H9 (cell line): ENCODE measurements at regions not wholly inside any gene's neighbourhood (a gene's known extent, or its start where the extent isn't known, plus 50 kb on each side); places are given as distances from the start of the nearest gene placed in this dataset.

ENCODE experiments used
- DNase-seq: peaks from one replicate; pipeline ENCODE4 v3.0.0-alpha.2; 2017
- H2AFZ ChIP-seq: one replicate; pipeline ENCODE4 v1.6.1; 2013; ENCODE audit warnings: mild to moderate bottlenecking, low read length, control low read depth, moderate library complexity
- H2AK5ac ChIP-seq: 2 replicates; pipeline ENCODE4 v1.6.1; 2013; ENCODE audit warnings: low read length, control low read depth, mixed read lengths; ENCODE audit not compliant: insufficient read length
- H2BK120ac ChIP-seq: one replicate; pipeline ENCODE4 v1.6.1; 2013; ENCODE audit warnings: low read depth, mild to moderate bottlenecking, low read length, control low read depth, inconsistent platforms; ENCODE audit not compliant: poor library complexity, severe bottlenecking
- H2BK12ac ChIP-seq: 2 replicates; pipeline ENCODE4 v1.6.1; 2013; ENCODE audit warnings: low read length, control low read depth, mixed read lengths, low read depth; ENCODE audit not compliant: insufficient read length
- H2BK15ac ChIP-seq: 2 replicates; pipeline ENCODE4 v1.6.1; 2013; ENCODE audit warnings: low read depth, low read length, control low read depth
- H2BK20ac ChIP-seq: one replicate; pipeline ENCODE4 v1.6.1; 2013; ENCODE audit warnings: low read depth, mild to moderate bottlenecking, low read length, control low read depth, inconsistent platforms; ENCODE audit not compliant: poor library complexity, severe bottlenecking
- H2BK5ac ChIP-seq: 2 replicates; pipeline ENCODE4 v1.6.1; 2013; ENCODE audit warnings: low read length, control low read depth, mixed read lengths; ENCODE audit not compliant: insufficient read length
- H3K14ac ChIP-seq: 2 replicates; pipeline ENCODE4 v1.6.1; 2013; ENCODE audit warnings: low read length, control low read depth; ENCODE audit not compliant: insufficient read depth
- H3K18ac ChIP-seq: 2 replicates; pipeline ENCODE4 v1.6.1; 2013; ENCODE audit warnings: low read depth, mild to moderate bottlenecking, mixed read lengths, low read length, control low read depth; ENCODE audit not compliant: insufficient read length
- H3K23ac ChIP-seq: 2 replicates; pipeline ENCODE4 v1.6.1; 2013; ENCODE audit warnings: low read length, control low read depth, mixed read lengths, low read depth; ENCODE audit not compliant: insufficient read length
- H3K23me2 ChIP-seq: 2 replicates; pipeline ENCODE4 v1.6.1; 2013; ENCODE audit warnings: low read depth, mild to moderate bottlenecking, mixed read lengths, low read length, control low read depth; ENCODE audit not compliant: insufficient read length, poor library complexity, severe bottlenecking
- H3K27ac ChIP-seq: 2 replicates; pipeline ENCODE4 v1.5.1; 2013; ENCODE audit warnings: low read length, control low read depth, mixed read lengths, low read depth; ENCODE audit not compliant: insufficient read length
- H3K27me3 ChIP-seq: 2 replicates; pipeline ENCODE4 v1.6.1; 2013; ENCODE audit warnings: low read length, control low read depth, inconsistent platforms; ENCODE audit not compliant: insufficient read depth
- H3K4ac ChIP-seq: 2 replicates; pipeline ENCODE4 v1.6.1; 2013; ENCODE audit warnings: low read depth, mild to moderate bottlenecking, control low read depth, inconsistent platforms, low read length, moderate library complexity
- H3K4me1 ChIP-seq: 2 replicates; pipeline ENCODE4 v1.6.1; 2013; ENCODE audit warnings: low read length, control low read depth, inconsistent platforms; ENCODE audit not compliant: insufficient read depth
- H3K4me2 ChIP-seq: 2 replicates; pipeline ENCODE4 v1.6.1; 2013; ENCODE audit warnings: low read length, control low read depth, mixed read lengths; ENCODE audit not compliant: insufficient read length, insufficient read depth
- H3K56ac ChIP-seq: 2 replicates; pipeline ENCODE4 v1.6.1; 2013; ENCODE audit warnings: low read depth, mild to moderate bottlenecking, mixed read lengths, low read length, control low read depth; ENCODE audit not compliant: insufficient read length
- H3K79me1 ChIP-seq: 2 replicates; pipeline ENCODE4 v1.6.1; 2013; ENCODE audit warnings: low read depth, mild to moderate bottlenecking, moderate library complexity, low read length, control low read depth, inconsistent platforms; ENCODE audit not compliant: insufficient read depth, poor library complexity, severe bottlenecking
- H3K79me2 ChIP-seq: 2 replicates; pipeline ENCODE4 v1.6.1; 2013; ENCODE audit warnings: low read length, control low read depth, inconsistent platforms; ENCODE audit not compliant: insufficient read depth
- H3K9ac ChIP-seq: 2 replicates; pipeline ENCODE4 v1.6.1; 2013; ENCODE audit warnings: low read length, control low read depth, mixed read lengths; ENCODE audit not compliant: insufficient read length; ENCODE audit errors: extremely low read depth
- H3K9me3 ChIP-seq: one replicate; pipeline ENCODE4 v1.6.1; 2013; ENCODE audit warnings: low read depth, low read length, inconsistent platforms; ENCODE audit not compliant: control insufficient read depth
- H3T11ph ChIP-seq: one replicate; pipeline ENCODE4 v1.6.1; 2013; ENCODE audit warnings: mild to moderate bottlenecking, low read length, control low read depth, inconsistent platforms
- H4K20me1 ChIP-seq: one replicate; pipeline ENCODE4 v1.6.1; 2013; ENCODE audit not compliant: control insufficient read depth, insufficient read length, insufficient read depth
- H4K5ac ChIP-seq: 2 replicates; pipeline ENCODE4 v1.6.1; 2013; ENCODE audit warnings: low read depth, mild to moderate bottlenecking, mixed read lengths, low read length, control low read depth; ENCODE audit not compliant: insufficient read length
- H4K8ac ChIP-seq: replicated peaks from 2 replicates; pipeline ENCODE4 v1.6.1; 2013; ENCODE audit warnings: low read length, control low read depth, mixed read lengths, low read depth; ENCODE audit not compliant: insufficient read length
- H4K91ac ChIP-seq: 2 replicates; pipeline ENCODE4 v1.6.1; 2013; ENCODE audit warnings: low read depth, mild to moderate bottlenecking, moderate library complexity, mixed read lengths, low read length, control low read depth; ENCODE audit not compliant: insufficient read length
- H3K27ac Mint-ChIP-seq, 3 experiments: 2 replicates in 2 of 3; 3 replicates in 1 of 3; pipeline ENCODE4 v1.8.0; 2020 to 2021; ENCODE audit warnings: mixed read lengths in 3 of 3, mild to moderate bottlenecking in 1 of 3, moderate library complexity in 1 of 3
- H3K27me3 Mint-ChIP-seq: 2 replicates; pipeline ENCODE4 v1.8.0; 2021; ENCODE audit warnings: low read depth, mild to moderate bottlenecking, moderate library complexity, mixed read lengths
- H3K36me3 Mint-ChIP-seq, 3 experiments: 2 replicates in 2 of 3; 3 replicates in 1 of 3; pipeline ENCODE4 v1.8.0; 2020 to 2021; ENCODE audit warnings: low read depth in 3 of 3, mixed read lengths in 3 of 3; ENCODE audit not compliant: insufficient read depth in 1 of 3
- H3K4me1 Mint-ChIP-seq, 2 experiments: 2 replicates each; pipeline ENCODE4 v1.8.0; 2020; ENCODE audit warnings: mixed read lengths in 2 of 2
- H3K4me3 Mint-ChIP-seq, 2 experiments: 2 replicates in 1 of 2; 3 replicates in 1 of 2; pipeline ENCODE4 v1.8.0; 2020 to 2021; ENCODE audit warnings: mild to moderate bottlenecking in 2 of 2, mixed read lengths in 2 of 2, moderate library complexity in 1 of 2
- H3K9me3 Mint-ChIP-seq, 2 experiments: 2 replicates in 1 of 2; 3 replicates in 1 of 2; pipeline ENCODE4 v1.8.0; 2020; ENCODE audit warnings: mild to moderate bottlenecking in 2 of 2, mixed read lengths in 2 of 2, moderate library complexity in 1 of 2
- CTCF ChIP-seq: fragments of 200-600 bp; sonication (generic); conservative IDR thresholded peaks from 3 replicates; pipeline ENCODE4 v1.8.0; 2021; ENCODE audit warnings: antibody characterized with exemption, mild to moderate bottlenecking

DNA sequence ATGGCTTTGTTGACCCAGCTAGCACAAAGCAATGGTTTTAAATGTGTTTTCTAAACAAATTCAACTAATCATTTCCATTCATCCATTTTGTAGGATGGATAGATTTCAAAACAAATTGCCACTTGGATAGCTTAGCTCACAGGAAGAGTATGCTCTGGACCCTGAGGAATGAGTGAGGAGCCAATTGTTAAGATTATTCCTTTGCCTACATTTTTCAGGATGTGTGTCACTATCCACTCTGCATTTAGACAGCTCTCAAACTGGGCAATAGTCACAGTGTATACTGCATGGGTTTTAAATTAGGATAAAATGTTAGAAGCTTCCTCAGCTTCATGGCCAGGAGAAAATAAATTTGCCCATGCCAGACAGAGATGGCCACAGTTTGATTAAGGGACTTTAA is 605.6 kb upstream of the TEX47 start:
- Histone ChIP-seq H4K20me1 (no peaks in the 10 kb centered on the region), H3K23ac (no peak overlapping the region), H2BK120ac (no peak overlapping the region), H2BK15ac (no peak overlapping the region), H3K4me2 (no peak overlapping the region), H3K9ac (no peak overlapping the region), H2BK12ac (no peak overlapping the region), H3K18ac (no peak overlapping the region), H3K23me2 (no peaks in the 10 kb centered on the region), H4K5ac (no peak overlapping the region), H4K91ac (no peak overlapping the region), H3K4ac (no peak overlapping the region), H3K9me3 (no peaks in the 10 kb centered on the region), H2AK5ac (no peak overlapping the region), H3T11ph (no peak overlapping the region), H3K4me1 (no peaks in the 10 kb centered on the region), H3K14ac (no peak overlapping the region), H3K27ac (no peak overlapping the region), H3K79me1 (no peaks in the 10 kb centered on the region), H4K8ac (no peak overlapping the region), H2AFZ (no peak overlapping the region), H3K56ac (no peak overlapping the region), H3K27me3 (no peaks in the 10 kb centered on the region), H3K79me2 (no peaks in the 10 kb centered on the region), H2BK5ac (no peak overlapping the region), H2BK20ac (no peak overlapping the region)
- no peaks in the 10 kb centered on the region for H3K36me3 Mint-ChIP-seq
- H3K4me1 Mint-ChIP-seq, result no peaks in the 10 kb centered on the region
- no peak overlapping the region for H3K27ac Mint-ChIP-seq
- no peak for TF ChIP-seq CTCF
- H3K9me3 Mint-ChIP-seq, result peaks cover 0 to 3% of the 10 kb centered on the region in 2 experiments; a peak in 2 of 5 replicates
- H3K27me3 Mint-ChIP-seq, result no peaks in the 10 kb centered on the region
- no peak for DNase-seq
- no peak overlapping the region for H3K4me3 Mint-ChIP-seq
